Suppressor macrophage treated with lipopolysaccharide for 1 hour (primary cell): ENCODE measurements at regions not wholly inside any gene's neighbourhood (a gene's known extent, or its start where the extent isn't known, plus 50 kb on each side); places are given as distances from the start of the nearest gene placed in this dataset.

ENCODE experiments used
- DNase-seq, 3 donors: peaks; one replicate each; pipeline ENCODE4 v3.0.0-alpha.2; 2020 to 2022

DNA sequence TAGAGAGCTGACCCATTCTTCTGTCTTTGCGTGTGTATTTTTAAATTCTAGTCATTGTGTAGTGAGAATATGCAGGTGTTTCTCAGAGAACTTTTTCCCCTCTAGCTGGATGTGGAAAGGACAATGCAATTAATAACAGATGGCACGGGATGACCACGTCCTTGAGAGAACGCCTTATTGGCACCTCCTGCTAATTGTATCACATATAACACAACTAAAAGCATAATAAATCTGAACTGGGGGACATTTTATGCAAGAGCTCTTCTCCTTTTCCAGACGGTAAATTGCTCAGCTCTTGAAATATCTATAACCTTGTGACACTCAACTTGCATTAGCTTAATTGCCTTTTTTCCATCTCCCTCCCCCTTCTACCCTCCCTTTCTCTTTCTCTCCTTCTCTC is 62.9 kb upstream of the IZUMO3 start:
- DNase-seq: no peak

GRCh38 chr9:24602693-24603352 is 57.1 kb upstream of the IZUMO3 start:
- DNase-seq: no peak
